ENCODE measurements at regions not wholly inside any gene's neighbourhood (a gene's known extent, or its start where the extent isn't known, plus 50 kb on each side); places are given as distances from the start of the nearest gene placed in this dataset.

DNA sequence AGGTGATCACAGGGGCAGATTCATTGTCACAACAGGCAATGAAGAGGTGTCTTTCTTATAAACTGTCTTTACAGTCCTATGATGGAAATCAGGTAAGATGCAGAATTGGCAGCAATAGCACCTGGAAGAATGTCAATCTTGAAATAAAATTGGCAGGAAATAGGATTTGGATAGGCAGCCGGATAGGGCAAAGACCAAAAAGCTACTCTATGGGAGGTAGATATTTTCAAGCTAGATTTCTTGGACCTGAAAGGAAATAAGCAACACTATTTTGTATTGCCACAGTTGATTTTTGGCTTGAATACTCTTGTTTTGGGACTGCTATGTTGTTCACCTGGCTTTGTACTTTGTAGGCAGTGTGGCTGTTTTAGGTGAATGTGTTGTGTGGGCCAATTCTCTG lies 314.2 kb downstream of the SLC7A11 start (continued):
- TF ChIP-seq EZH2phosphoT487 (IDR thresholded peaks at IDR 0.05; ENCODE audit: unreplicated experiment) (no peak), ZNF114 (CRISPR knock-in tag; IDR thresholded peaks at IDR 0.05) (no peak), EZH2 (IDR thresholded peaks at IDR 0.05; ENCODE audit: low read depth, unreplicated experiment) (no peak), JUNB (IDR thresholded peaks at IDR 0.05; ENCODE audit: unreplicated experiment) (no peak), CREB1 (CRISPR knock-in tag; IDR thresholded peaks at IDR 0.05; ENCODE audit: low read depth) (no peak), NANOG (IDR thresholded peaks at IDR 0.05; ENCODE audit: borderline replicate concordance) (no peak)
- TF ChIP-seq, protein P1, sequence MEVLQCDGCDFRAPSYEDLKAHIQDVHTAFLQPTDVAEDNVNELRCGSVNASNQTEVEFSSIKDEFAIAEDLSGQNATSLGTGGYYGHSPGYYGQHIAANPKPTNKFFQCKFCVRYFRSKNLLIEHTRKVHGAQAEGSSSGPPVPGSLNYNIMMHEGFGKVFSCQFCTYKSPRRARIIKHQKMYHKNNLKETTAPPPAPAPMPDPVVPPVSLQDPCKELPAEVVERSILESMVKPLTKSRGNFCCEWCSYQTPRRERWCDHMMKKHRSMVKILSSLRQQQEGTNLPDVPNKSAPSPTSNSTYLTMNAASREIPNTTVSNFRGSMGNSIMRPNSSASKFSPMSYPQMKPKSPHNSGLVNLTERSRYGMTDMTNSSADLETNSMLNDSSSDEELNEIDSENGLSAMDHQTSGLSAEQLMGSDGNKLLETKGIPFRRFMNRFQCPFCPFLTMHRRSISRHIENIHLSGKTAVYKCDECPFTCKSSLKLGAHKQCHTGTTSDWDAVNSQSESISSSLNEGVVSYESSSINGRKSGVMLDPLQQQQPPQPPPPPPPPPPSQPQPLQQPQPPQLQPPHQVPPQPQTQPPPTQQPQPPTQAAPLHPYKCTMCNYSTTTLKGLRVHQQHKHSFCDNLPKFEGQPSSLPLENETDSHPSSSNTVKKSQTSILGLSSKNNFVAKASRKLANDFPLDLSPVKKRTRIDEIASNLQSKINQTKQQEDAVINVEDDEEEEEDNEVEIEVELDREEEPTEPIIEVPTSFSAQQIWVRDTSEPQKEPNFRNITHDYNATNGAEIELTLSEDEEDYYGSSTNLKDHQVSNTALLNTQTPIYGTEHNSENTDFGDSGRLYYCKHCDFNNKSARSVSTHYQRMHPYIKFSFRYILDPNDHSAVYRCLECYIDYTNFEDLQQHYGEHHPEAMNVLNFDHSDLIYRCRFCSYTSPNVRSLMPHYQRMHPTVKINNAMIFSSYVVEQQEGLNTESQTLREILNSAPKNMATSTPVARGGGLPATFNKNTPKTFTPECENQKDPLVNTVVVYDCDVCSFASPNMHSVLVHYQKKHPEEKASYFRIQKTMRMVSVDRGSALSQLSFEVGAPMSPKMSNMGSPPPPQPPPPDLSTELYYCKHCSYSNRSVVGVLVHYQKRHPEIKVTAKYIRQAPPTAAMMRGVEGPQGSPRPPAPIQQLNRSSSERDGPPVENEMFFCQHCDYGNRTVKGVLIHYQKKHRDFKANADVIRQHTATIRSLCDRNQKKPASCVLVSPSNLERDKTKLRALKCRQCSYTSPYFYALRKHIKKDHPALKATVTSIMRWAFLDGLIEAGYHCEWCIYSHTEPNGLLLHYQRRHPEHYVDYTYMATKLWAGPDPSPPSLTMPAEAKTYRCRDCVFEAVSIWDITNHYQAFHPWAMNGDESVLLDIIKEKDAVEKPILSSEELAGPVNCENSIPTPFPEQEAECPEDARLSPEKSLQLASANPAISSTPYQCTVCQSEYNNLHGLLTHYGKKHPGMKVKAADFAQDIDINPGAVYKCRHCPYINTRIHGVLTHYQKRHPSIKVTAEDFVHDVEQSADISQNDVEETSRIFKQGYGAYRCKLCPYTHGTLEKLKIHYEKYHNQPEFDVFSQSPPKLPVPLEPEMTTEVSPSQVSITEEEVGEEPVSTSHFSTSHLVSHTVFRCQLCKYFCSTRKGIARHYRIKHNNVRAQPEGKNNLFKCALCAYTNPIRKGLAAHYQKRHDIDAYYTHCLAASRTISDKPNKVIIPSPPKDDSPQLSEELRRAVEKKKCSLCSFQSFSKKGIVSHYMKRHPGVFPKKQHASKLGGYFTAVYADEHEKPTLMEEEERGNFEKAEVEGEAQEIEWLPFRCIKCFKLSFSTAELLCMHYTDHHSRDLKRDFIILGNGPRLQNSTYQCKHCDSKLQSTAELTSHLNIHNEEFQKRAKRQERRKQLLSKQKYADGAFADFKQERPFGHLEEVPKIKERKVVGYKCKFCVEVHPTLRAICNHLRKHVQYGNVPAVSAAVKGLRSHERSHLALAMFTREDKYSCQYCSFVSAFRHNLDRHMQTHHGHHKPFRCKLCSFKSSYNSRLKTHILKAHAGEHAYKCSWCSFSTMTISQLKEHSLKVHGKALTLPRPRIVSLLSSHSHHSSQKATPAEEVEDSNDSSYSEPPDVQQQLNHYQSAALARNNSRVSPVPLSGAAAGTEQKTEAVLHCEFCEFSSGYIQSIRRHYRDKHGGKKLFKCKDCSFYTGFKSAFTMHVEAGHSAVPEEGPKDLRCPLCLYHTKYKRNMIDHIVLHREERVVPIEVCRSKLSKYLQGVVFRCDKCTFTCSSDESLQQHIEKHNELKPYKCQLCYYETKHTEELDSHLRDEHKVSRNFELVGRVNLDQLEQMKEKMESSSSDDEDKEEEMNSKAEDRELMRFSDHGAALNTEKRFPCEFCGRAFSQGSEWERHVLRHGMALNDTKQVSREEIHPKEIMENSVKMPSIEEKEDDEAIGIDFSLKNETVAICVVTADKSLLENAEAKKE (CRISPR knock-in tag; IDR thresholded peaks at IDR 0.05), result no peak

DNA sequence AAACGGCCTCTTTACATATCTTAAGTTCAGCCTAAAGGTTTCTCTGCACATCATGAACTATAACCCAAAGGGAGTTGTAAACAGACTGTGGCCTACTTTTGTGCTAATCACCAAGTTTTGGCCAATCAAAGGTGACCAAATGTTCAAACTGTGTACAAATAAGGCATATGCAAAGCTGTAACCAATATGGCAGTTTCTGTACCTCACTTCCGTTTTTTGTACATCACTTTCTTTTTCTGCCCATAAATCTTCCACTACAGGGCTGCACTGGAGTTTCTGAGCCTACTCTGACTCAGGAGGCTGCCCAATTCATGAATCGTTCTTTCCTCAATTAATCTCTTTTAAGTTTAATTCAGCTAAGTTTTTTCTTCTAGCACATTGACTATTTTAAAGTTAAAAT lies 318.7 kb downstream of the SLC7A11 start:
- DNase-seq (ENCODE audit: low spot score) (no peak), ATAC-seq (no peak)
- Mint-ChIP-seq H3K36me3 (ENCODE audit: low read depth) (no peaks in the 10 kb centered on the region; the same call in 2 of the 3 replicates), H3K27me3 (ENCODE audit: insufficient read depth, low read depth, poor library complexity) (peaks cover 3% of the 10 kb centered on the region), H3K4me3 (no peak overlapping the region), H3K27ac (no peak overlapping the region), H3K4me1 (no peaks in the 10 kb centered on the region), H3K9me3 (no peaks in the 10 kb centered on the region; the same call in 2 of the 3 replicates)
- Histone ChIP-seq H3K27me3 (ENCODE audit: insufficient read depth) (no peaks in the 10 kb centered on the region), H3K27ac (ENCODE audit: low read depth) (no peak overlapping the region), H3K79me2 (replicated peaks; ENCODE audit: insufficient read depth) (no peaks in the 10 kb centered on the region), H3K4me3 (no peak overlapping the region), H3F3A (replicated peaks; ENCODE audit: low read depth) (no peaks in the 10 kb centered on the region), H3K4me1 (ENCODE audit: insufficient read depth) (no peaks in the 10 kb centered on the region), H4K20me1 (replicated peaks; ENCODE audit: insufficient read depth) (no peaks in the 10 kb centered on the region), H3K36me3 (ENCODE audit: insufficient read depth) (no peaks in the 10 kb centered on the region), H3K4me2 (no peak overlapping the region), H2AFZ (no peak overlapping the region), H3K9me2 (ENCODE audit: insufficient read depth) (no peaks in the 10 kb centered on the region)
- no peak for TF ChIP-seq CREB1 (CRISPR knock-in tag; IDR thresholded peaks at IDR 0.05; ENCODE audit: low read depth)
- no peak for TF ChIP-seq EZH2 (IDR thresholded peaks at IDR 0.05; ENCODE audit: low read depth, unreplicated experiment)
- no peak for TF ChIP-seq STAT1 (IDR thresholded peaks at IDR 0.05; ENCODE audit: unreplicated experiment)
- TF ChIP-seq, protein P1 (CRISPR knock-in tag; IDR thresholded peaks at IDR 0.05), result no peak
- no peak for TF ChIP-seq JUNB (IDR thresholded peaks at IDR 0.05; ENCODE audit: unreplicated experiment)
